Thyroid gland (tissue), 4 donors: ENCODE measurements at regions not wholly inside any gene's neighbourhood (a gene's known extent, or its start where the extent isn't known, plus 50 kb on each side); places are given as distances from the start of the nearest gene placed in this dataset.

Experiments
- CTCF ChIP-seq, 6 experiments: fragments of 200-600 bp in 3 of 6; fragments of 450-650 bp in 3 of 6; sonication (generic) in 3 of 6; IDR thresholded peaks; one replicate each; pipeline ENCODE4 v1.5.1; 2016 to 2019; ENCODE audit warnings: antibody characterized with exemption in 6 of 6, mild to moderate bottlenecking in 2 of 6, inconsistent platforms in 1 of 6, moderate library complexity in 1 of 6
- POLR2A ChIP-seq, 2 donors: fragments of 450-650 bp; IDR thresholded peaks; one replicate each; pipeline ENCODE4 v1.6.1; 2017; ENCODE audit warnings: antibody characterized with exemption in 2 of 2, mild to moderate bottlenecking in 2 of 2, moderate library complexity in 1 of 2

- TF ChIP-seq POLR2A (IDR thresholded peaks at IDR 0.05): no peak
- no peak for TF ChIP-seq CTCF (IDR thresholded peaks at IDR 0.05)
These were observed 63.8 kb upstream of the BMP2 start for GRCh38 chr20:6703656-6704055.
